WTC11 (cell line): ENCODE measurements at regions not wholly inside any gene's neighbourhood (a gene's known extent, or its start where the extent isn't known, plus 50 kb on each side); places are given as distances from the start of the nearest gene placed in this dataset.

Source experiments
- ATAC-seq: fragments of 200-7000 bp; cut with Tn5 transposase; 2 replicates; pipeline ENCODE4 v1.10.0; 2021; ENCODE audit warnings: mild to moderate bottlenecking, moderate library complexity
- CTCF ChIA-PET: fragments of 300-600 bp; sonication (Branson Sonifier 250); formaldehyde crosslinking; loops from one replicate; lab custom pipeline; 2021; ENCODE audit warnings: antibody characterized with exemption; lab: Charles Lee
- POLR2A ChIA-PET: fragments of 350-600 bp; sonication (Branson Sonifier 250); formaldehyde crosslinking; loops from one replicate; lab custom pipeline; 2021; ENCODE audit warnings: antibody characterized with exemption; lab: Charles Lee
- DNase-seq: peaks from one replicate; pipeline ENCODE4 v3.0.0; 2021; ENCODE audit warnings: low spot score
- H3K27ac Mint-ChIP-seq: 2 replicates; pipeline ENCODE4 v1.8.0; 2021; ENCODE audit warnings: mixed read lengths
- H3K27me3 Mint-ChIP-seq: 2 replicates; pipeline ENCODE4 v1.8.0; 2021; ENCODE audit warnings: low read depth, mild to moderate bottlenecking, moderate library complexity, mixed read lengths
- H3K36me3 Mint-ChIP-seq: 2 replicates; pipeline ENCODE4 v1.8.0; 2021; ENCODE audit warnings: mixed read lengths
- H3K4me1 Mint-ChIP-seq: 2 replicates; pipeline ENCODE4 v1.8.0; 2022; ENCODE audit warnings: mixed read lengths
- H3K4me3 Mint-ChIP-seq: 2 replicates; pipeline ENCODE4 v1.8.0; 2021; ENCODE audit warnings: mild to moderate bottlenecking, moderate library complexity, mixed read lengths
- H3K9me3 Mint-ChIP-seq: 2 replicates; pipeline ENCODE4 v1.8.0; 2021; ENCODE audit warnings: mixed read lengths
- AFF4 ChIP-seq: sonication (generic); formaldehyde crosslinking; IDR thresholded peaks from 2 replicates; pipeline ENCODE4 v1.8.1; 2023; ENCODE audit warnings: mild to moderate bottlenecking, missing genetic modification reagents, borderline replicate concordance
- CBFB ChIP-seq: sonication (generic); formaldehyde crosslinking; IDR thresholded peaks from 2 replicates; pipeline ENCODE4 v1.8.1; 2022; ENCODE audit warnings: mild to moderate bottlenecking, low read depth, missing genetic modification reagents
- CREB1 ChIP-seq: sonication (generic); formaldehyde crosslinking; IDR thresholded peaks from 2 replicates; pipeline ENCODE4 v1.8.0; 2023; ENCODE audit warnings: mild to moderate bottlenecking, missing genetic modification reagents
- ESRRA ChIP-seq: sonication (generic); formaldehyde crosslinking; IDR thresholded peaks from 2 replicates; pipeline ENCODE4 v1.8.1; 2022; ENCODE audit warnings: mild to moderate bottlenecking, missing genetic modification reagents, borderline replicate concordance
- FOXK1 ChIP-seq: sonication (generic); formaldehyde crosslinking; IDR thresholded peaks from 2 replicates; pipeline ENCODE4 v1.8.0; 2022; ENCODE audit warnings: mild to moderate bottlenecking, moderate library complexity, missing genetic modification reagents
- FOXP1 ChIP-seq: sonication (generic); formaldehyde crosslinking; IDR thresholded peaks from 2 replicates; pipeline ENCODE4 v1.8.0; 2022; ENCODE audit warnings: missing genetic modification reagents, mild to moderate bottlenecking, moderate library complexity, borderline replicate concordance
- FOXP4 ChIP-seq: sonication (generic); formaldehyde crosslinking; IDR thresholded peaks from 2 replicates; pipeline ENCODE4 v1.8.0; 2022; ENCODE audit warnings: mild to moderate bottlenecking, missing genetic modification reagents
- GRHL2 ChIP-seq: fragments of 250-450 bp; sonication (Bioruptor Pico); IDR thresholded peaks from 2 replicates; pipeline ENCODE4 v1.8.0; 2022; ENCODE audit warnings: mild to moderate bottlenecking, moderate library complexity; ENCODE audit not compliant: insufficient replicate concordance, severe bottlenecking
- GTF2I ChIP-seq: fragments of 250-450 bp; sonication (Bioruptor Pico); conservative IDR thresholded peaks from 2 replicates; pipeline ENCODE4 v1.4.0; 2021; ENCODE audit warnings: mild to moderate bottlenecking
- IRF2 ChIP-seq: sonication (generic); formaldehyde crosslinking; IDR thresholded peaks from 2 replicates; pipeline ENCODE4 v1.8.0; 2022; ENCODE audit warnings: low read depth, missing genetic modification reagents, borderline replicate concordance
- KAT7 ChIP-seq: sonication (generic); formaldehyde crosslinking; IDR thresholded peaks from 2 replicates; pipeline ENCODE4 v1.8.1; 2023; ENCODE audit warnings: missing genetic modification reagents, mild to moderate bottlenecking, borderline replicate concordance
- NFE2L1 ChIP-seq: sonication (generic); formaldehyde crosslinking; IDR thresholded peaks from 2 replicates; pipeline ENCODE4 v1.8.1; 2023; ENCODE audit warnings: missing genetic modification reagents
- PRRX2 ChIP-seq: fragments of 250-450 bp; sonication (Bioruptor Pico); IDR thresholded peaks from 2 replicates; pipeline ENCODE4 v1.8.0; 2021; ENCODE audit warnings: mild to moderate bottlenecking
- SMAD3 ChIP-seq: sonication (generic); formaldehyde crosslinking; IDR thresholded peaks from 2 replicates; pipeline ENCODE4 v1.8.0; 2022; ENCODE audit warnings: missing genetic modification reagents, mild to moderate bottlenecking, borderline replicate concordance
- SMAD4 ChIP-seq: sonication (generic); formaldehyde crosslinking; IDR thresholded peaks from 2 replicates; pipeline ENCODE4 v1.8.0; 2022; ENCODE audit warnings: mild to moderate bottlenecking, missing genetic modification reagents
- TEAD1 ChIP-seq: sonication (generic); formaldehyde crosslinking; IDR thresholded peaks from 2 replicates; pipeline ENCODE4 v1.8.0; 2022; ENCODE audit warnings: mild to moderate bottlenecking, missing genetic modification reagents
- TP53 ChIP-seq: sonication (generic); formaldehyde crosslinking; IDR thresholded peaks from 2 replicates; pipeline ENCODE4 v1.8.1; 2023; ENCODE audit warnings: mild to moderate bottlenecking, missing genetic modification reagents
- ZBTB21 ChIP-seq: sonication (generic); formaldehyde crosslinking; IDR thresholded peaks from 2 replicates; pipeline ENCODE4 v1.8.1; 2023; ENCODE audit warnings: mild to moderate bottlenecking, missing genetic modification reagents, borderline replicate concordance
- ZBTB43 ChIP-seq: sonication (generic); formaldehyde crosslinking; IDR thresholded peaks from 2 replicates; pipeline ENCODE4 v1.8.1; 2023; ENCODE audit warnings: mild to moderate bottlenecking, missing genetic modification reagents
- ZMAT4 ChIP-seq: fragments of 250-450 bp; sonication (Bioruptor Pico); IDR thresholded peaks from 2 replicates; pipeline ENCODE4 v1.9.0; 2021; ENCODE audit warnings: mild to moderate bottlenecking
- TF ChIP-seq, protein P1 (sequence below): sonication (generic); formaldehyde crosslinking; IDR thresholded peaks from 2 replicates; pipeline ENCODE4 v1.8.0; 2023; ENCODE audit warnings: mild to moderate bottlenecking, missing genetic modification reagents

GRCh38 chr3:66797889-66798560 lies 200.1 kb upstream of the KBTBD8 start (continued):
- TF ChIP-seq FOXP1 (peak; percentile 46; the same call in 1 of the 2 replicates), SMAD3 (CRISPR knock-in tag) (no peak), CBFB (CRISPR knock-in tag) (no peak), TEAD1 (peak; percentile 93), AFF4 (CRISPR knock-in tag) (0 out of 2 replicates have a peak, but pooled peaks have one; percentile 66), ESRRA (CRISPR knock-in tag) (no peak), KAT7 (CRISPR knock-in tag) (no peak), SMAD4 (CRISPR knock-in tag) (no peak)

DNA sequence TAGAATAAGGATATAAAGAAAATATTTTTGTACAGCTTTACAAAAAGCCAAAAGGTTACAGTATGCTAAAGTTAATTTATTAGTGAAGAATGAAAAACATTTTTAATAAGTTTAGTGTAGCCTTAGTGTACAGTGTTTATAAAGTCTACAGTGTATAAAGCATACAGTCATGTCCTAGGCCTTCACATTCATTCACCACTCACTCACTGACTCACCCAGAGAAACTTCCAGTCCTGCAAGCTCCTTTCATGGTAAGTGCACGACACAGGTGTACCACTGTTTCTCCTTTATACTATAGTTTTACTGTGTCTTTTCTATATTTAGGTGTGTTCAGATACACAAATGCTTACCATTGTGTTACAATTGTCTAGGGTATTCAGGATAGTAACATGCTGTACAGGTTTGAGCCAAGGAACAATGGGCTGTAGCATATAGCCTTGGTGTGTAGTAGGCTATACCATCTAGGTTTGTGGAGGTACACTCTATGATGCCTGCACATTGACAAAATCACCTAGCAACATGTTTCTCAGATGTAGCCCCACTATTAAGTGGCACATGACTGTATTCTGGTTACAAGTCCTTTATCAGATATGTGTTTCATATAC lies 197.1 kb upstream of the KBTBD8 start:
- Mint-ChIP-seq H3K4me1 (peaks cover 23% of the 10 kb centered on the region), H3K36me3 (peaks cover 16% of the 10 kb centered on the region), H3K9me3 (peaks cover 16% of the 10 kb centered on the region), H3K4me3 (no peak overlapping the region), H3K27me3 (peaks cover 2% of the 10 kb centered on the region; the same call in 1 of the 2 replicates), H3K27ac (no peak overlapping the region)
- DNase-seq: no peak
- ATAC-seq: no peak
- no peak for TF ChIP-seq ZMAT4 (CRISPR knock-in tag)
- no peak for TF ChIP-seq TP53 (CRISPR knock-in tag)
- TF ChIP-seq ZBTB21 (CRISPR knock-in tag): no peak
- TF ChIP-seq PRRX2 (CRISPR knock-in tag): no peak
- TF ChIP-seq IRF2: no peak
- no peak for TF ChIP-seq FOXP4
- no peak for TF ChIP-seq CREB1 (CRISPR knock-in tag)
- TF ChIP-seq GRHL2 (CRISPR knock-in tag): no peak
- TF ChIP-seq FOXP1: no peak
- no peak for TF ChIP-seq NFE2L1 (CRISPR knock-in tag)
- TF ChIP-seq, protein P1, sequence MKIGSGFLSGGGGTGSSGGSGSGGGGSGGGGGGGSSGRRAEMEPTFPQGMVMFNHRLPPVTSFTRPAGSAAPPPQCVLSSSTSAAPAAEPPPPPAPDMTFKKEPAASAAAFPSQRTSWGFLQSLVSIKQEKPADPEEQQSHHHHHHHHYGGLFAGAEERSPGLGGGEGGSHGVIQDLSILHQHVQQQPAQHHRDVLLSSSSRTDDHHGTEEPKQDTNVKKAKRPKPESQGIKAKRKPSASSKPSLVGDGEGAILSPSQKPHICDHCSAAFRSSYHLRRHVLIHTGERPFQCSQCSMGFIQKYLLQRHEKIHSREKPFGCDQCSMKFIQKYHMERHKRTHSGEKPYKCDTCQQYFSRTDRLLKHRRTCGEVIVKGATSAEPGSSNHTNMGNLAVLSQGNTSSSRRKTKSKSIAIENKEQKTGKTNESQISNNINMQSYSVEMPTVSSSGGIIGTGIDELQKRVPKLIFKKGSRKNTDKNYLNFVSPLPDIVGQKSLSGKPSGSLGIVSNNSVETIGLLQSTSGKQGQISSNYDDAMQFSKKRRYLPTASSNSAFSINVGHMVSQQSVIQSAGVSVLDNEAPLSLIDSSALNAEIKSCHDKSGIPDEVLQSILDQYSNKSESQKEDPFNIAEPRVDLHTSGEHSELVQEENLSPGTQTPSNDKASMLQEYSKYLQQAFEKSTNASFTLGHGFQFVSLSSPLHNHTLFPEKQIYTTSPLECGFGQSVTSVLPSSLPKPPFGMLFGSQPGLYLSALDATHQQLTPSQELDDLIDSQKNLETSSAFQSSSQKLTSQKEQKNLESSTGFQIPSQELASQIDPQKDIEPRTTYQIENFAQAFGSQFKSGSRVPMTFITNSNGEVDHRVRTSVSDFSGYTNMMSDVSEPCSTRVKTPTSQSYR: no peak
- TF ChIP-seq ZBTB43 (CRISPR knock-in tag): no peak
- no peak for TF ChIP-seq TEAD1
- no peak for TF ChIP-seq FOXK1
- no peak for TF ChIP-seq GTF2I (CRISPR knock-in tag)
- ChIA-PET CTCF (interaction anchor here (1.2 kb wide), 1 partner anchor 21 kb away, joined by 4 read pairs; no protein-coding TSS in a partner anchor), POLR2A (no interaction called here)
